GM19468 (cell line): ENCODE measurements at regions not wholly inside any gene's neighbourhood (a gene's known extent, or its start where the extent isn't known, plus 50 kb on each side); places are given as distances from the start of the nearest gene placed in this dataset.
"Not testable (repeated sequence)": the region's sequence is repeated elsewhere in the genome, so short reads cannot be mapped to it uniquely, and the experiment has no call there.

Source experiments
- ATAC-seq: cut with Tn5 transposase; IDR thresholded peaks from one replicate; pipeline ENCODE4 v1.9.1; 2021; ENCODE audit warnings: mild to moderate bottlenecking, moderate library complexity, moderate number of reproducible peaks; ENCODE audit not compliant: unreplicated experiment; ENCODE audit errors: extremely low read depth

DNA sequence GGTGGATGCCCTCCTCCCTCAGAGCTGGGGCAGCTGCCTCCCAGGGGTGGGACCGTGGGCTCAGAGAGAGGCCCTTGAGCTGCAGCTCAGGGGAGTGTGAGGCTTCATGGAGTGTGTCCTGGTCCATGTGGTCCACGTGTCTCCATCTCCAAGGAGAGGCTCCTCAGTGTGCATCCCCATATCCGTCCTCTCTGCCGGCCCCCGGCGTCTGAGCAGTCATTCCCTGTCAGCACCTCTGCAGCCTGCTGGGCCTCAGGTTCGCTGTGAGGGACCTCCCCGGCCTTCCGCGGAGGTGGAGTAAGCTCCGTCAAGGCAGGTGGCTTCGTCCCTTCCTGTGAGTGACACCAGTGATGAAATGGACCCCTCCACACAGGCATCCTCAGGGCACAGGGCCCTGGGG lies 160.7 kb upstream of the POTEB2 start:
- ATAC-seq = not testable (repeated sequence)

DNA sequence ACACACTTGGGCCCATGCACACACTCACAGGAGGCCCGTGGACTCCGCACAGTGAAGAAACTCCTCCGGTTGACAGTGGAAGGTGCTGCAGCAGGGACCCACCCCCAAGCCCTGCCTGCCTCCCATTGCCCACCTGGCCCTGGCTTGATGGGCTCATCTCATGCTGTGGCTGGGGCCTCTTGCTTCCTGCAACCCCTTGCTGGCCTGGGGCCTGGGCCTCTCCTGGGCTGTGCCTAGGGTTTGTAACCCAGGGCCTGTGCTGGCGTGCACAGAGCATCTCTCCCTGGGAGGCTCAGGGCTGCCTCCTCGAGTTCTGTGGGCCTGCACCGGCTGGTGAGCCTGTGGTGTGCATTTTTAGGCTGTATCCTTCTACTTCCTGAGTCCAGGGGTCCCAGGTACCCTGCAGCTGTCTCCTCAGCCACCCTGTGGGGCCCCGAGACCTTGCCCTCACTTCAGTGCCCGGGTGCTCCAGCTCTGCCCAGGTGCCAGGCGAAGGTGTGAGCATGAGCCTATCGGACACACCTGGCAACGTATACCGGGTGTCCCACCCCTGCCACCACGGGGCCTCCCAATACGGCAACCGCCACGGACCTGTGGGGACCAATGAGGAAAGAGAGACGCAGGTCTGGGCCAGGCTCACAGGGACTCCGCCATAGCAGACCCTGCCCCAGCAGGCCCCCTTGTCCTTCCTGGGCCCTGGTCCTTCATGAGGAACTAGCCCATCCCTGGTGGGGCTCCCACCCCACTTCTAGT lies 158.3 kb upstream of the POTEB2 start:
- ATAC-seq = not testable (repeated sequence)

DNA sequence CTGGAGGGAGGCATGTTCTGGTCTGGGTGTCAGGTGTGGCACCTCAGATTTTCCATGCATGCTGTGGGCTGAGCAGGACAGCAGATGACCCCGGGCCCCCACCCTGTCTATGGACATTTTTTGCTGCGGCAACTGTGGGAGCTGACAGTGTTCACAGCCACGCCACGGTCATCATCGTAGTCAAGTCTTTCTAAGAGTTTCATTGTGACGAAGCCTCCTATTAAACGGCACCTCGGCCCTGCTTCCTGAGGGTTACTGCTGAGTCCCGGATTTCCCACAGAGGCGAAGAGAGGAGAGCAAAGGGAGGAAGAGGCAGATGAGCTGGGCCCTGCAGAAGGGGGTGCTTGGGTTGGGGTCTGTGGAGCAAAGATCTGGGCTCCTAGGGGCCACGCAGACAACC lies 152.1 kb upstream of the POTEB2 start:
- ATAC-seq = not testable (repeated sequence)

DNA sequence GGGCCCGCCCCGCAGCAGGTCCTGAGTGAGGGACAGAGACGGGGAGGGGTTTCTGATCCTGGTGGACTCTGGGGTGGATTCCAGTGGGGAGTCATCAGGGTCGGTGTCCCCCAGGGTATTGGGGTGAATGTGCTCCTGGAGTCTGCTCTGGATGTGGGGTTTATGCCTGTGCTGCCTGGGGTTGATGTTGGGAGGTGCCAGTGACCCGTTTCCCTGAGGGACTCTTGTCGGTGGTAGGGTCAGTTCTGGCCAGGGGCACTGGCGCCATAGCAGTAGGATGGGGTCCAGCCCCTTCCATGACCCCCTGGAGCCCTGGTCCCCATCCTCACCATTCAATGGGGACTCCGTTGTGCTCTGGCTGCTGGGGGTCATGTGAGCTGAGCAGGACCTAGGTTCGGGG lies 151.2 kb upstream of the POTEB2 start:
- ATAC-seq = not testable (repeated sequence)

DNA sequence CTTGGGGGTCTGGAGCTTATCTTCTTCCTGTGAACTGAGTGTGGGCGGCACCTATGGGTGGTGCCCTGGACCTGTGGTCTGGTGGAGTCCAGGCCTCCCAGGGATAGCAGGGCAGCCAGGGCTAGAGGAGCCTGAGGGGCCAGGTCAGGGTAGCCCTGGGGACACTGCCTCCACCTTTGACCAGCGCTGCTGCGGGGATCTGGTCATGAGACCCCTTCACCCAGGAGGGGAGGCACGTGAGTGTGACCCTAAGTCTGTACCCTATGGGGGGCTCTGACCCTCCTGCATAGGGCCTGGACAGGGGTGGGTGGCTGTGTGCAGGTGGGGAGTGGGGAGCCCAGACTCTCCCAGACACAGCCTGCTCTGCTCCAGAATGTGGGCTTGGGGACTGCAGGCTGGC lies 150.5 kb upstream of the POTEB2 start:
- not testable (repeated sequence) for ATAC-seq

DNA sequence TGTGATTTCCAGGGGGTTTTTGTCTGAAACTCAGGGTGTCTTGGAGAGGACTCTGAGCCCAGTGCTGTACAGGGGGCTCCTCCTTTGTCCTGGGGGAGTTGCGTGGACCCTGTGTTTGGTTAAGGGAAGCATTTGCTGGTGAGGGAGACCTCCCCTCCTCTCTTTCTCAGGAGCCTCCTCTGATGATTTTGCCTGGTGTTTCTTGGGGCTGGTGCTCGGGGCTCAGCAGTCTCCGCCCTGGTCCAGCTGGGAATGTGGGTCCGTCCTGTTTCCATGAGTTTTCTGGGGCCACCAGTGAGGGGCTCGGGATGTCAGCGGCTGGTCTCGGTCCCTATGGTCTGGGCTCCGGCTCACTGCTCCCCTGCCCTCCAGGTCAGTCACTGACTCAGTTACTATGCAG lies 149.1 kb upstream of the POTEB2 start:
- not testable (repeated sequence) for ATAC-seq

DNA sequence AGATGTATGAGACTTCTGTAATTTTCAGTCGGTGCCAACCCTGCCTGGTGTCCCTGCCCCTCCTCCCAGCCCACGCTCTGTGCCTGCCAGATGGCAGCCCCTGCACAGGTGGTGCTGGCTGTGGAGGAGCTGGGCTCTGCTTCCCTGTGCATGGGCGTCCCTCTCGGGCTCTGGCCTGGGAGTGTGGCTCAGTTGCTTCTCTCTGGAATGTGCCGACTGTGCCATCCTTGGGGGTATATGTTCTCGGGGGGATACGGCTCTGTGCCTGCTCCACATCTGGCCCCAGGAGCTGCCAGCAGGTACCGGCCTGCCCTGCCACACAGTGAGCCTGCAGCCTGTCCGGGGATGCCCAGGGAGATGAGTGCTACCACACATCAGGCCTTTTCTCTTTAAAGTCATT lies 147.2 kb upstream of the POTEB2 start:
- ATAC-seq = not testable (repeated sequence)

DNA sequence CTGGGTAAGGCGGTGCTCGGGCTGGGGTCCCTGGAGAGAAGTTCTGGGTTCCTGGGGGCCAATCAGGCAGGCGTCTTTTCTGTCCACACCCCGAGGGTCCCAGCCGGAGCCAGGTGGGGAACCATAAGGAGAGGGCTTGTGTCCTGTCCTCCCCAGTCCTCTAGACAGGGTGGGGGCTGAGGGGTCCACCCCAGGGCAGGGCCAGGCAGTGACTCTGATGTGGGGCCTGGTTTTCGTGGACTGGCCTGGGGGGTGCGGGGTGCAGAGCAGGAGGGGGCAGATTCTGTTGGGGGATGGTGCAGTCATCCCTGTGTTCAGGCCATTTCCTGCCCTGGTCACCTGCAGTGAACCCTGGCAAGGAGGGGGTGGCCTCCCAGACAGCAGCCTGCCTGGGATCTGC lies 143.5 kb upstream of the POTEB2 start:
- ATAC-seq = not testable (repeated sequence)

DNA sequence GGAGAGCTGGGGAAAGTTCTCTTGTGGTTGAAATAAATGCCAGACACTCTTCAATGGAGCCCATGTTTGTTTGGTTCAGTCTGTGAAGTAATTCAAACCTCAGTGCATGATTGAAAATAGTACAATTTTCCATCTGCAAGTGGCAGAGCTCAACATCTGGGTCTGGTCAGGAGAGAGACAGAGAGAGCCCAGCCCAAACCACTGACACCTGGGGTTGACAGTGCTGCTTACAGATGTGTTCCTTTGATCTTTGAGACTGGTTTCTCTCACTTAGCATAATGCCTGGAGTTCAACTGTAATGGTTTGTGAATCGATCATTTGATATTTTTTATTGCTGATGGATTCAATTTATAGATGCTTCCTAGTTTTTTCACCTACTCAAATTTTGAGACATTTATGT lies 137.3 kb upstream of the POTEB2 start:
- ATAC-seq = not testable (repeated sequence)

DNA sequence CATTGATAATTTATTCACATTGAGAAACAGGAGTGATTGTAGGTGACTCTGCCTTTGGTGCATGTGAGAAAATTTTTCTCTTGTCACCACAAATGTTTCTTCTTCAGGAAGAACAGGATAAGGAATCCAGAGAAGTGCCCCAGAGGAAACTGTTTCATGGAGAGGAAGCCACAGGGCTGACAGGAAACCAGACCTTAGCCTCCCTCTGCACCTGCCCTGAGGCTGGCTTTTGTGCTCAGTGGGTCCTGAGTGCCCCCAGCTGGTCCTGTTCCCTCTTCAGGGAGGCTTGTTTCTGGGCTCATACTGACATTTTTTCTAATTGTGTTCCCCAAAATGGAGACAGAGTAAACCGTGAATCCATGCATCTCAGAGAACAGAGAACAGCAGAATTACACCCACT lies 135.8 kb upstream of the POTEB2 start:
- ATAC-seq = not testable (repeated sequence)

DNA sequence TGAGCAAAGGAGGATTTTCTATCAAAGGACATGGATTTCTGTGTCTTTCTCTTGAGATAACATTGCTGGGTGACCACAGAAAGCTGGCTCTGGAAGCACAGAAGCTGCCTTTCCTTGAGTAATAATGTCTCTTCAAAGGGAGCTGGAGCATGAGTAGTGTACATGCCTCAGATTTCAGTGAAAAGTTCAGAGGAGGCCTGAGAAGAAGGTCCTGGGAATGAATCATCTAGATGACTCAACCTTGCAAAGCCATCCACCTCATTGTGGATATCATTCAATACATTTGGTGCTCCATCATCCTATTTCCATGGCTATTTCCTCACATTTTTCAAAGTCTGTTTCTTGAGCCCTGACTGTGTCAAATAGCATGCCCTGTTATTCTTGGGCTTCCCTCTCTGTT lies 125.6 kb upstream of the POTEB2 start:
- ATAC-seq = not testable (repeated sequence)

DNA sequence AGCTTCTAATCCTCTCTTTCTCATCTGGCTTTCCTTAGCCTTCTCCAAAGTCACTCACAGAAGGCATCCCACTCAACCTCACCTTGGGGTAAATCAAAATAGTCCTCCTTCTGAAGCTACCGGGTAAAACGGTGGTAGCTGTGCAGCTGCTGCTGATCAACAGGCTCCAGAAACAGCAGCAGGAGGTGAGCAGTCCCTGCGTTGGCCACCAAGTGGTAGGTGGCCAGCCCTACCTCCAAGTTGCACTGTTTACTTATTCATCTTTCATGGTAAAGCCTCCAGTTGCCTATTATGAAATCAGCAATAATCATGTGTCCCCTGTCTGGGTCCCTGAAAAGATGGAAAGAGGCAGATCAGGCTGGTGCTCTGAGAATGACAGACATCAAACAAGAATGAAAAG lies 125.1 kb upstream of the POTEB2 start:
- ATAC-seq = not testable (repeated sequence)

DNA sequence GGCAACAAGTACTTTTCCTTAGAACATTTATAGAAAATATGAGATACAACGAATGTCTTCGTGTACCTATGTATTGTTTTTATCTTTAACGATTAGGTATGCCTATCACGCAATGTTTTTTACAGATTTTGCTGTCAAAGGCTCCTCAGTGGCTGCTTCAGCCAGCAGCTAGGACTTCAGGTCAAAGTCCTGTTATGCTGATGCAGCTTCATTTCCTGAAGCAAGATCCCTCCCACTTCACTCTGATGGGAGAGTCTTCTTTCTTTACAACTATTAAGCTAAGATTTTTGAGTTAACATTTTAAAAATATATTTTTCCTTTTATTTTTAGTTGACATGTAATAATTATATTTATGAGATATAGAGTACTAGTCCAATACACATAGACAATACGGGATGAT lies 120.7 kb upstream of the POTEB2 start:
- not testable (repeated sequence) for ATAC-seq

DNA sequence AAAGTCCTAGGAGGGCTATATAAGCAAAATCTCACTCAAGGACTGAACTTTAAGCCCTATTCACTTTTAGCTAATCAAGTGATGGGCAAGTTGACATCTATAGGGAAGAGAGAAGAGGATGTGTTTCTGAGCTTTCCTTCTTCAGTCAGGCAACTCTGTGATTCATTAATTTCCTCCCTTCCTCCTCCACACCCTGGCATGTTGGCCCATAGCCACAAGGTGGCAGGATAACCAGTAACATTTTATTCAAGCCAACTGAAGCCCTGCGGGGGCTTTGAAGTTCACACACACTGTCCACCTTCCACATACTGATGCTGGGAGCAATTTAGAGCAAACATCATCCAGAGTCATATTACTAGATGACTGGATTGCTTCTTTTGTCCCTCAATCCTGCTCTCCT lies 111.9 kb upstream of the POTEB2 start:
- peak; percentile 89 for ATAC-seq

DNA sequence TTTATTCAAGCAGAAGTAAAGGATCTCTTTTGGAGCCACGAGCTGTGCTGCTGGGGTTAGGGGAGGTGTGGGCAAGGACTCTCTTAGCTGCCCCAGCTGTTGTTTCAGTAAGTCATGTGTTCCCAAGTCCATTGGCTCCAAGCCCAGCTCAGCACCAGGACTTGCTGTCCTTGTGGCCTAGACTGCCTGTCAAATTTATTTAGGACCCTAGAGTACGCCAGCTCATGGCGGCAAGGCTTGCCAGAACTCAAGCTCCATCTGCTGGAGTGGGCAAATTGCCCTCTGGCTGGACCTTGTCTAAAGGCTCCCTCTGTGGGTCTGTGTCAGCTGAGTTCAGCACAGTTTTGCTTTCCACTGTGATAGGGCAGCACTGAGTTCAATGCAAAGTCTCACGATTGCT lies 106.6 kb upstream of the POTEB2 start:
- ATAC-seq = not testable (repeated sequence)

DNA sequence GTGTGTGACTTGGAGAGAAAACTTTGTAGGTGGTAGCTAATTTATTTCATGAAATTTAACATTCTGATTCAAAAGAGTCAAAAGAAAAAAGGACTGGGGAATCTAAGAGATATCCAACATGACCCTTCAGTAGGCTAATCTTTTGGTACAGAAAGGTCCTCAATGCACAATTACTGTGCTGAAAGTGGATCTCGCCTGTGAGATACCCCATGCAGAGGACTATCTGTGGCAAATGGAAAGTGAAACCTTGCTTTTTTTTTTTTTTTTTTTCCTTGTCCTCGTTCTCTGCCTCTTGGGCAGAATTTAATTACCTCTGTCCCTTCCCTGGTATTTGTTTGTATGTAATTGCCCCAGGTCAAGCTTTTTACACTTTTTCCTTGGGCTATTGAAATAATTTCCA lies 93.2 kb upstream of the POTEB2 start:
- ATAC-seq = not testable (repeated sequence)

DNA sequence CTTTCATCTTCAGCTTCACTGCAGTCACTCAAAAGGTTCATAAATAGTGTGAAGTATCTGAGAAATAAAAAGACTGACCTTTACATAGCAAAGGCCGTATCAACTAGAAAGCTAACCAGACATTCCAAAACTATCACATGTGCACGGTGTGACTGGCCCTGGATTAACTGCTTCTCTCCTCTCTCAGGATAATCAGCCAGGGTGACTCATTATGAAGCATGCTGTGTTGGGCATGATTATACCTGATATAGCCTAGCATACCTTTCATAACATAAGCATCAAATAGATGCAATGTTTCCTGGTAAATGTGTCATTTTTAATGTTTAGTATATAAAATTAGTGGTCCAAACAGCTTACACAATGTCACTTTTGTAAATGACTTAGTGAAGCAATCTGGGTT lies 63.2 kb upstream of the POTEB2 start:
- ATAC-seq = not testable (repeated sequence)
